ENCODE measurements at regions not wholly inside any gene's neighbourhood (a gene's known extent, or its start where the extent isn't known, plus 50 kb on each side); places are given as distances from the start of the nearest gene placed in this dataset.

GRCh38 chr13:42485272-42485671 lies 88.7 kb upstream of the TNFSF11 start:
- DNase-seq = no peak

- DNase-seq = no peak
Measured at GRCh38 chr13:42486711-42487198, 87.2 kb upstream of the TNFSF11 start.

DNA sequence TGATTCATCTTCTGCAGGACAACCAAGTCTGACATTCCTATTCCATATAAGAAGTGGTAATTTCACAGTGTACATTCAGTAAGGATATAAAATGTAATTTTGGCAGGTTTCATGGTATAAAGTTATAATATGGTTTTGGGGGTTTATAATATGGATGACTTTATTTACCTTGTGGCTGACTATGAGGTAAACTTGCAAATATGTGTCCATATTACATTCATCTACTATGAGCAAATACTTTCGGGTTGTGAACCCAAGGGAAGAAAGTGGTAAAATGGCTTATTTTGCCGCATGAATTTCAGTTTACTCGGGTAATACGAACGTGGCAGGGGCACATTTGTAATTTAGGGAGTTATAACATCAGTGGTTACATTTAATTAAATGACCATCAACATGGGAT lies 86.7 kb upstream of the TNFSF11 start:
- DNase-seq = no peak

- no peak for DNase-seq
Measured at GRCh38 chr13:42490676-42491075, 83.3 kb upstream of the TNFSF11 start.

- DNase-seq = no peak
Measured at GRCh38 chr13:42492372-42492920, 81.5 kb upstream of the TNFSF11 start.

DNA sequence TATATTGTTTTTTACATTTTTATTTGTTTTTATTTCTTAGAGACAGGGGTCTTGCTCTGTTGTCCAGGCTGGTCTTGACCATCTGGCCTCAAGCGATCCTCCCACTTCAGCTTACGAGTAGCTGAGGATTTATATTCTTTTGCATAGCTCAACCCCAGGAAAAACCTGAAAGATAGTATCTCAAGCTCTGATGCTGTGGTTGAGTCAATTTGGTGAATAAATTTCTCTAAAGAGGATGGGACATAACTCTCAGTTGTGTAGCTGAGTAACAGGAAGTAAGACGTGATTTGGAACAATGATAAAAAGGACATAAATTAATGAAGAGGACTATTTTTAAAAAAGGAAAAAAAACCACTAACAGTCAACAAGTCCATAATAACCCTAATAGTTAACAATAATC lies 79.8 kb upstream of the TNFSF11 start:
- no peak for DNase-seq

GRCh38 chr13:42495255-42495654 lies 78.7 kb upstream of the TNFSF11 start:
- no peak for DNase-seq

DNA sequence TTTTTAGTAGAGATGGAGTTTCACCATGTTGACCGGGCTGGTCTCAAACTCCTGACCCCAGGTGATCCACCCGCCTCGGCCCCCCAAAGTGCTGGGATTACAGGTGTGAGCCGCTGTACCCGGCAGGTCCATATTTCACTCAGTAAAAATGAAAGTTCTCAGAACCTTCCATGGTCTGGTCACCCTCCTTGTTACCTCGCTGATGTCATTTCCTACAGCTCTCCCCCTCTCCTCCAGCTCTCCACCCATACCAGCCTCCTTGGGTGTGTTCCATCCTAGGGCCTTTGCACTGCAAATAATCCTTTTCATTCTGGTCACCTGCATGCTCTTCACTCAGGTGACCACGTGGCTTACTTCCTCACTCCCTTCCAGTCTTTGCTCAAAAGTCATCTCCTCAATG lies 78.2 kb upstream of the TNFSF11 start:
- no peak for DNase-seq

- peak; percentile 35 for DNase-seq
Measured at GRCh38 chr13:42496926-42497554, 76.9 kb upstream of the TNFSF11 start.

GRCh38 chr13:42497798-42498197 lies 76.2 kb upstream of the TNFSF11 start:
- DNase-seq = peak; percentile 52

GRCh38 chr13:42498521-42498920 lies 75.4 kb upstream of the TNFSF11 start:
- DNase-seq = no peak

All from stimulated activated CD4-positive, alpha-beta T cell treated with anti-CD3 and anti-CD28 coated beads, Interleukin-1b, Interleukin-23, amount 100 ng/mL, for 48 hours (primary cell).